Cardiac septum (tissue), 1 donor: ENCODE measurements at regions not wholly inside any gene's neighbourhood (a gene's known extent, or its start where the extent isn't known, plus 50 kb on each side); places are given as distances from the start of the nearest gene placed in this dataset.

Experiments used
- DNase-seq: peaks from one replicate; pipeline ENCODE4 v3.0.0-alpha.2; 2020; ENCODE audit warnings: low spot score
- intact Hi-C: fragments of 100-400 bp; cut with DNase I; formaldehyde crosslinking; loops from one replicate; pipeline ENCODE4 v1.14.0; 2022
- donor health status: DM: no; HTN: no; CAD: no.

GRCh38 chr11:37026326-37026725 lies 428.3 kb upstream of the RAG2 start:
- intact Hi-C loops, result no loop called here
- DNase-seq, result no peak

- no peak for DNase-seq
- intact Hi-C loops, result no loop called here
These were observed 408.5 kb upstream of the RAG2 start for GRCh38 chr11:37006563-37006962.

- DNase-seq, result no peak
- intact Hi-C loops, result no loop called here
These were observed 404.8 kb upstream of the RAG2 start for GRCh38 chr11:37002831-37003230.

GRCh38 chr11:36997656-36998055 lies 399.6 kb upstream of the RAG2 start:
- no peak for DNase-seq
- intact Hi-C loops, result no loop called here

GRCh38 chr11:36996795-36997194 lies 398.8 kb upstream of the RAG2 start:
- DNase-seq, result no peak
- intact Hi-C loops, result no loop called here

GRCh38 chr11:36994208-36994607 lies 396.2 kb upstream of the RAG2 start:
- intact Hi-C loops, result no loop called here
- no peak for DNase-seq

- no peak for DNase-seq
- intact Hi-C loops, result no loop called here
These were observed 390.5 kb upstream of the RAG2 start for GRCh38 chr11:36988556-36988955.

- DNase-seq, result no peak
- intact Hi-C loops, result no loop called here
These were observed 387.5 kb upstream of the RAG2 start for GRCh38 chr11:36985562-36985961.

- no peak for DNase-seq
- intact Hi-C loops, result no loop called here
These were observed 378.7 kb upstream of the RAG2 start for GRCh38 chr11:36976741-36977140.

- no peak for DNase-seq
- intact Hi-C loops, result no loop called here
These were observed 376.7 kb upstream of the RAG2 start for GRCh38 chr11:36974771-36975170.

GRCh38 chr11:36953976-36954375 lies 355.9 kb upstream of the RAG2 start:
- DNase-seq, result no peak
- intact Hi-C loops, result no loop called here

GRCh38 chr11:36948460-36949127 lies 350.6 kb upstream of the RAG2 start:
- no peak for DNase-seq
- intact Hi-C loops, result no loop called here

GRCh38 chr11:36945384-36945783 lies 347.3 kb upstream of the RAG2 start:
- intact Hi-C loops, result no loop called here
- no peak for DNase-seq

GRCh38 chr11:36933481-36933880 lies 335.4 kb upstream of the RAG2 start:
- intact Hi-C loops, result no loop called here
- no peak for DNase-seq

- no peak for DNase-seq
- intact Hi-C loops, result no loop called here
These were observed 333.1 kb upstream of the RAG2 start for GRCh38 chr11:36931139-36931538.

- intact Hi-C loops, result no loop called here
- DNase-seq, result no peak
These were observed 332.2 kb upstream of the RAG2 start for GRCh38 chr11:36930256-36930655.

GRCh38 chr11:36929401-36929800 lies 331.4 kb upstream of the RAG2 start:
- no peak for DNase-seq
- intact Hi-C loops, result no loop called here

GRCh38 chr11:36928621-36929020 lies 330.6 kb upstream of the RAG2 start:
- intact Hi-C loops, result no loop called here
- no peak for DNase-seq

- intact Hi-C loops, result no loop called here
These were observed 301.8 kb upstream of the RAG2 start for GRCh38 chr11:36899800-36900199.

GRCh38 chr11:36890841-36891240 lies 292.8 kb upstream of the RAG2 start:
- DNase-seq, result no peak
- intact Hi-C loops, result no loop called here

More at GRCh38 chr11:36899800-36900199, 301.8 kb upstream of the RAG2 start:
- DNase-seq, result no peak

GRCh38 chr11:36890121-36890679 lies 292.2 kb upstream of the RAG2 start:
- intact Hi-C loops, result no loop called here
- DNase-seq, result no peak

GRCh38 chr11:36885154-36885553 lies 287.1 kb upstream of the RAG2 start:
- intact Hi-C loops, result no loop called here
- DNase-seq, result no peak
